SK-N-SH (cell line): ENCODE measurements at regions not wholly inside any gene's neighbourhood (a gene's known extent, or its start where the extent isn't known, plus 50 kb on each side); places are given as distances from the start of the nearest gene placed in this dataset.

Experiments used
- CTCF ChIA-PET: fragments of 300-600, 350-600 bp; formaldehyde crosslinking; extraction: SDS; loops from one replicate; lab custom pipeline; 2021; lab: Yijun Ruan, JAX
- POLR2A ChIA-PET: fragments of 350-600 bp; sonication (Branson Sonifier 250); formaldehyde crosslinking; extraction: SDS; loops from one replicate; lab custom pipeline; 2020; ENCODE audit warnings: antibody characterized with exemption, inconsistent platforms; lab: Yijun Ruan, JAX
- DNase-seq: peaks from one replicate; pipeline ENCODE4 v3.0.0; 2012
- H2AFZ ChIP-seq: fragments of 200-600 bp; sonication (generic); 2 replicates; pipeline ENCODE4 v1.8.1; 2016; ENCODE audit warnings: antibody characterized with exemption, mild to moderate bottlenecking, low read depth
- H3F3A ChIP-seq: fragments of 200-600 bp; sonication (generic); replicated peaks from 2 replicates; pipeline ENCODE3; 2016; ENCODE audit warnings: antibody characterized with exemption, mild to moderate bottlenecking; ENCODE audit not compliant: insufficient read depth
- H3K27ac ChIP-seq, 2 experiments: fragments of 200-500 bp in 1 of 2; fragments of 200-600 bp in 1 of 2; sonication (Bioruptor generic) in 1 of 2; sonication (generic), shearing (Covaris generic) in 1 of 2; 2 replicates each; pipeline versions ENCODE4 v1.5.1 to v1.6.1; 2014 to 2016; ENCODE audit warnings: low read depth in 2 of 2, inconsistent platforms in 1 of 2, low read length in 1 of 2, mild to moderate bottlenecking in 1 of 2, mixed read lengths in 1 of 2
- H3K27me3 ChIP-seq: fragments of 200-600 bp; sonication (generic), shearing (Covaris generic); 2 replicates; pipeline ENCODE4 v1.6.1; 2016; ENCODE audit warnings: mixed run types; ENCODE audit not compliant: insufficient read depth
- H3K36me3 ChIP-seq, 2 experiments: fragments of 200-500 bp in 1 of 2; fragments of 200-600 bp in 1 of 2; sonication (Bioruptor generic) in 1 of 2; sonication (generic) in 1 of 2; replicated peaks in 1 of 2; 2 replicates each; pipeline versions ENCODE3 to v1.5.1; 2014 to 2016; ENCODE audit warnings: low read length in 1 of 2, mild to moderate bottlenecking in 1 of 2; ENCODE audit not compliant: insufficient read depth in 2 of 2, control insufficient read depth in 1 of 2
- H3K4me1 ChIP-seq, 2 experiments: fragments of 200-500 bp in 1 of 2; fragments of 200-600 bp in 1 of 2; sonication (Bioruptor generic) in 1 of 2; sonication (generic), shearing (Covaris generic) in 1 of 2; 2 replicates each; pipeline versions ENCODE4 v1.5.1 to v1.6.1; 2014 to 2016; ENCODE audit warnings: low read depth in 1 of 2, low read length in 1 of 2, mixed run types in 1 of 2; ENCODE audit not compliant: insufficient read depth in 2 of 2, control insufficient read depth in 1 of 2
- H3K4me2 ChIP-seq: fragments of 200-600 bp; sonication (generic), shearing (Covaris generic); 2 replicates; pipeline ENCODE4 v1.6.1; 2017; ENCODE audit warnings: mixed run types
- H3K4me3 ChIP-seq, 2 experiments: fragments of 200-500 bp in 1 of 2; fragments of 200-600 bp in 1 of 2; sonication (Bioruptor generic) in 1 of 2; sonication (generic), shearing (Covaris generic) in 1 of 2; 2 replicates each; pipeline versions ENCODE4 v1.5.1 to v1.8.1; 2014 to 2016; ENCODE audit warnings: low read depth in 2 of 2, inconsistent platforms in 1 of 2, low read length in 1 of 2, mild to moderate bottlenecking in 1 of 2, mixed read lengths in 1 of 2, moderate library complexity in 1 of 2
- H3K79me2 ChIP-seq: fragments of 200-600 bp; sonication (generic); 2 replicates; pipeline ENCODE4 v1.8.1; 2017; ENCODE audit warnings: mild to moderate bottlenecking; ENCODE audit not compliant: insufficient read depth
- H3K9ac ChIP-seq: fragments of 200-600 bp; sonication (generic); 2 replicates; pipeline ENCODE4 v1.6.1; 2017; ENCODE audit warnings: mixed run types
- H3K9me2 ChIP-seq: fragments of 200-600 bp; sonication (generic); 2 replicates; pipeline ENCODE4 v1.6.1; 2017; ENCODE audit warnings: mixed run types
- H3K9me3 ChIP-seq: fragments of 200-600 bp; sonication (generic); 2 replicates; pipeline ENCODE4 v1.6.1; 2017; ENCODE audit warnings: mixed run types, mild to moderate bottlenecking, moderate library complexity
- H4K20me1 ChIP-seq: fragments of 200-600 bp; sonication (generic); 2 replicates; pipeline ENCODE4 v1.6.1; 2017; ENCODE audit warnings: mild to moderate bottlenecking, mixed run types; ENCODE audit not compliant: insufficient read depth
- FOXM1 ChIP-seq: IDR thresholded peaks from 2 replicates; pipeline ENCODE4 v1.4.0; 2012; ENCODE audit warnings: low read depth, mild to moderate bottlenecking
- GABPA ChIP-seq: IDR thresholded peaks from 2 replicates; pipeline ENCODE4 v1.4.0; 2012; ENCODE audit warnings: low read depth, mild to moderate bottlenecking
- GATA2 ChIP-seq: sonication (generic); formaldehyde crosslinking; IDR thresholded peaks from 2 replicates; pipeline ENCODE4 v1.5.0; 2020; ENCODE audit warnings: mild to moderate bottlenecking, missing genetic modification reagents
- MXI1 ChIP-seq: IDR thresholded peaks from 2 replicates; pipeline ENCODE4 v1.6.1; 2012; ENCODE audit warnings: mild to moderate bottlenecking, low read depth, low read length, improper control_type of control experiment
- NRF1 ChIP-seq: IDR thresholded peaks from 2 replicates; pipeline ENCODE4 v1.6.1; 2012; ENCODE audit warnings: low read depth, mild to moderate bottlenecking, low read length
- POLR2AphosphoS5 ChIP-seq: IDR thresholded peaks from 2 replicates; pipeline ENCODE4 v1.6.1; 2012; ENCODE audit warnings: low read depth, low read length
- RAD21 ChIP-seq: IDR thresholded peaks from 2 replicates; pipeline ENCODE4 v1.6.1; 2012; ENCODE audit warnings: mild to moderate bottlenecking, low read length
- RCOR1 ChIP-seq: fragments of 150-350 bp; IDR thresholded peaks from 2 replicates; pipeline ENCODE4 v1.6.1; 2017; ENCODE audit warnings: antibody characterized with exemption, low read length
- RFX5 ChIP-seq: IDR thresholded peaks from 2 replicates; pipeline ENCODE4 v1.6.1; 2012; ENCODE audit warnings: mild to moderate bottlenecking, improper control_type of control experiment, low read length
- RXRA ChIP-seq: IDR thresholded peaks from 2 replicates; pipeline ENCODE4 v1.4.0; 2012; ENCODE audit warnings: low read depth, mild to moderate bottlenecking, borderline replicate concordance
- SIN3A ChIP-seq: IDR thresholded peaks from 2 replicates; pipeline ENCODE4 v1.6.1; 2012; ENCODE audit warnings: low read depth, mild to moderate bottlenecking, low read length, moderate library complexity, borderline replicate concordance
- TAF1 ChIP-seq: IDR thresholded peaks from 2 replicates; pipeline ENCODE4 v1.6.1; 2012; ENCODE audit warnings: low read depth, mild to moderate bottlenecking, low read length, moderate library complexity, borderline replicate concordance
- TCF12 ChIP-seq: IDR thresholded peaks from 2 replicates; pipeline ENCODE4 v1.4.0; 2012
- YY1 ChIP-seq: IDR thresholded peaks from 2 replicates; pipeline ENCODE4 v1.4.0; 2012; ENCODE audit warnings: low read depth, mild to moderate bottlenecking
- TF ChIP-seq, protein P1 (sequence below): fragments of 200-600 bp; sonication (generic); IDR thresholded peaks from 2 replicates; pipeline ENCODE4 v1.6.1; 2017; ENCODE audit warnings: antibody characterized with exemption, mild to moderate bottlenecking, moderate library complexity
- TF ChIP-seq, protein P2 (sequence below): IDR thresholded peaks from 2 replicates; pipeline ENCODE4 v1.4.0; 2012; ENCODE audit warnings: low read depth, borderline replicate concordance
- TF ChIP-seq, protein P3 (sequence below): IDR thresholded peaks from 2 replicates; pipeline ENCODE4 v1.4.0; 2012; ENCODE audit warnings: low read depth, borderline replicate concordance
- TF ChIP-seq, protein P4 (sequence below): IDR thresholded peaks from 2 replicates; pipeline ENCODE4; 2012
- TF ChIP-seq, protein P5 (sequence below): IDR thresholded peaks from 2 replicates; pipeline ENCODE4 v1.6.1; 2012; ENCODE audit warnings: mild to moderate bottlenecking, low read depth, low read length, moderate library complexity

DNA sequence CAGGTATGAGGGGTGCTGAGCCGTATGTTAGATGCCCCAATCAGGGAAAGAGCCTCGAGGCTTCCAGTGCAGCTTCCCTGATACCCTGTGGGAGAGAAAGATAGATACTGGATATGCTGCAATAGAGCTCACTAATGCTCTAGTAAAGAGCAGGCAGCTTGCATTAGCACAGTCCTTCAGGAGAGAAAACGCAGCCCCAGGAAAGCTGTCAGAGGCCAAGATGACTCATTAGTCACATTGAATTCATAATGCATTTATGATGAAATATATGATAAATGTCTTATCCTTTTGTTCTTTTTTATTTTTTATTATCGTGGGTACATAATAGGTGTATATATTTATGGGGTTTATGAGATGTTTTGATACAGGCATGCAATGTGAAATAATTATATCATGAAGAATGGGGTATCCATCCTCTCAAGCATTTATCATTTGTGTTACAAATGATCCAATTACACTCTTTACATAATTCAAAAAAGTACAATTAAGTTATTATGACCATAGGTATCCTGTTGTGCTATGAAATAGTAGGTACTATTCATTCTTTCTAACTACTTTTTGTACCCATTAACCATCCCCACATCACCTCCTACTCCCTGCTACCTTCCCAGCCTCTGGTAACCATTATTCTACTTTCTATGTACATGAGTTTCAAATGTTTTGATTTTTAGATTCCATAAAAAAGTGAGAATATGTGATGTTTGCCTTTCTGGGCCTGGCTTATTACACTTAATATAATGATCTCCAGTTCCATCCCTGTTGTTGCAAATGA is 94.5 kb upstream of the TOP3B start (continued):
- TF ChIP-seq POLR2AphosphoS5 (no peak), RCOR1 (no peak), YY1 (no peak), NRF1 (no peak), RFX5 (no peak), RXRA (no peak), FOXM1 (no peak), TAF1 (no peak), GABPA (no peak), SIN3A (no peak), MXI1 (no peak), GATA2 (CRISPR knock-in tag) (no peak)
- TF ChIP-seq, protein P1, sequence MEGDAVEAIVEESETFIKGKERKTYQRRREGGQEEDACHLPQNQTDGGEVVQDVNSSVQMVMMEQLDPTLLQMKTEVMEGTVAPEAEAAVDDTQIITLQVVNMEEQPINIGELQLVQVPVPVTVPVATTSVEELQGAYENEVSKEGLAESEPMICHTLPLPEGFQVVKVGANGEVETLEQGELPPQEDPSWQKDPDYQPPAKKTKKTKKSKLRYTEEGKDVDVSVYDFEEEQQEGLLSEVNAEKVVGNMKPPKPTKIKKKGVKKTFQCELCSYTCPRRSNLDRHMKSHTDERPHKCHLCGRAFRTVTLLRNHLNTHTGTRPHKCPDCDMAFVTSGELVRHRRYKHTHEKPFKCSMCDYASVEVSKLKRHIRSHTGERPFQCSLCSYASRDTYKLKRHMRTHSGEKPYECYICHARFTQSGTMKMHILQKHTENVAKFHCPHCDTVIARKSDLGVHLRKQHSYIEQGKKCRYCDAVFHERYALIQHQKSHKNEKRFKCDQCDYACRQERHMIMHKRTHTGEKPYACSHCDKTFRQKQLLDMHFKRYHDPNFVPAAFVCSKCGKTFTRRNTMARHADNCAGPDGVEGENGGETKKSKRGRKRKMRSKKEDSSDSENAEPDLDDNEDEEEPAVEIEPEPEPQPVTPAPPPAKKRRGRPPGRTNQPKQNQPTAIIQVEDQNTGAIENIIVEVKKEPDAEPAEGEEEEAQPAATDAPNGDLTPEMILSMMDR: no peak
- TF ChIP-seq, protein P2, sequence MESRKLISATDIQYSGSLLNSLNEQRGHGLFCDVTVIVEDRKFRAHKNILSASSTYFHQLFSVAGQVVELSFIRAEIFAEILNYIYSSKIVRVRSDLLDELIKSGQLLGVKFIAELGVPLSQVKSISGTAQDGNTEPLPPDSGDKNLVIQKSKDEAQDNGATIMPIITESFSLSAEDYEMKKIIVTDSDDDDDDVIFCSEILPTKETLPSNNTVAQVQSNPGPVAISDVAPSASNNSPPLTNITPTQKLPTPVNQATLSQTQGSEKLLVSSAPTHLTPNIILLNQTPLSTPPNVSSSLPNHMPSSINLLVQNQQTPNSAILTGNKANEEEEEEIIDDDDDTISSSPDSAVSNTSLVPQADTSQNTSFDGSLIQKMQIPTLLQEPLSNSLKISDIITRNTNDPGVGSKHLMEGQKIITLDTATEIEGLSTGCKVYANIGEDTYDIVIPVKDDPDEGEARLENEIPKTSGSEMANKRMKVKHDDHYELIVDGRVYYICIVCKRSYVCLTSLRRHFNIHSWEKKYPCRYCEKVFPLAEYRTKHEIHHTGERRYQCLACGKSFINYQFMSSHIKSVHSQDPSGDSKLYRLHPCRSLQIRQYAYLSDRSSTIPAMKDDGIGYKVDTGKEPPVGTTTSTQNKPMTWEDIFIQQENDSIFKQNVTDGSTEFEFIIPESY: no peak
- TF ChIP-seq, protein P3, sequence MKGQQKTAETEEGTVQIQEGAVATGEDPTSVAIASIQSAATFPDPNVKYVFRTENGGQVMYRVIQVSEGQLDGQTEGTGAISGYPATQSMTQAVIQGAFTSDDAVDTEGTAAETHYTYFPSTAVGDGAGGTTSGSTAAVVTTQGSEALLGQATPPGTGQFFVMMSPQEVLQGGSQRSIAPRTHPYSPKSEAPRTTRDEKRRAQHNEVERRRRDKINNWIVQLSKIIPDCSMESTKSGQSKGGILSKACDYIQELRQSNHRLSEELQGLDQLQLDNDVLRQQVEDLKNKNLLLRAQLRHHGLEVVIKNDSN: no peak
- TF ChIP-seq, all 33 proteins: peak for 5

DNA sequence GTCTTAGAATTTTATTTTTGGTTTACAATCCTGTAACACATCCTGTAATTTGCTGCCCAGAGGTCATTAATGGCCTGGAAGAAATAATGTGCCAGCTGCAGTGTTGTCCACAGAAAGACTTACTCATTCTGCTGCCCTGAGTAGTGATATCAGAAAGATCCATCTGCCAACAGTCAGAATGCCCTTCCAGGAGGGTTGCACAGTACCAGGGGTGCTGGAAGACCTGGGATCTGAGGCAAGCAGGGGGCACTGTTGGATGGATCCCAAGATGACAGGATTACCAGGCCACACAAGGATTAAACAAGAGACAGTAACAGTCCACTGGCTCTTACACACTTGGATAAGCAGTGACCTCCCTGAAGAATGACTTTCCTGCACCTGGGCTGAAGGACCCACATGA is 93.8 kb upstream of the TOP3B start:
- Histone ChIP-seq H3K27ac (peak overlapping the region in 1 of 2 experiments; percentile 8; a peak in 2 of 4 replicates), H3K4me3 (no peak overlapping the region), H3K9me3 (no peaks in the 10 kb centered on the region), H3K9ac (no peak overlapping the region), H4K20me1 (no peaks in the 10 kb centered on the region), H3K36me3 (no peaks in the 10 kb centered on the region), H3K4me2 (peak overlapping the region; percentile 12; the same call in 1 of the 2 replicates), H3K79me2 (no peaks in the 10 kb centered on the region), H2AFZ (no peak overlapping the region), H3K4me1 (peaks cover 0 to 8% of the 10 kb centered on the region in 2 experiments; a peak in 2 of 4 replicates), H3F3A (no peaks in the 10 kb centered on the region), H3K27me3 (peaks cover 8% of the 10 kb centered on the region; the same call in 1 of the 2 replicates), H3K9me2 (no peaks in the 10 kb centered on the region)
- peak; percentile 36 for DNase-seq
- ChIA-PET POLR2A (no interaction called here), CTCF (interaction anchor here (1.1 kb wide), 1 partner anchor 9 kb away, joined by 3 read pairs; no protein-coding TSS in a partner anchor)
- TF ChIP-seq, protein P4, sequence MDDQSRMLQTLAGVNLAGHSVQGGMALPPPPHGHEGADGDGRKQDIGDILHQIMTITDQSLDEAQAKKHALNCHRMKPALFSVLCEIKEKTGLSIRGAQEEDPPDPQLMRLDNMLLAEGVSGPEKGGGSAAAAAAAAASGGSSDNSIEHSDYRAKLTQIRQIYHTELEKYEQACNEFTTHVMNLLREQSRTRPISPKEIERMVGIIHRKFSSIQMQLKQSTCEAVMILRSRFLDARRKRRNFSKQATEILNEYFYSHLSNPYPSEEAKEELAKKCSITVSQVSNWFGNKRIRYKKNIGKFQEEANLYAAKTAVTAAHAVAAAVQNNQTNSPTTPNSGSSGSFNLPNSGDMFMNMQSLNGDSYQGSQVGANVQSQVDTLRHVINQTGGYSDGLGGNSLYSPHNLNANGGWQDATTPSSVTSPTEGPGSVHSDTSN: peak; percentile 28; the same call in 1 of the 2 replicates
- TF ChIP-seq, protein P5, sequence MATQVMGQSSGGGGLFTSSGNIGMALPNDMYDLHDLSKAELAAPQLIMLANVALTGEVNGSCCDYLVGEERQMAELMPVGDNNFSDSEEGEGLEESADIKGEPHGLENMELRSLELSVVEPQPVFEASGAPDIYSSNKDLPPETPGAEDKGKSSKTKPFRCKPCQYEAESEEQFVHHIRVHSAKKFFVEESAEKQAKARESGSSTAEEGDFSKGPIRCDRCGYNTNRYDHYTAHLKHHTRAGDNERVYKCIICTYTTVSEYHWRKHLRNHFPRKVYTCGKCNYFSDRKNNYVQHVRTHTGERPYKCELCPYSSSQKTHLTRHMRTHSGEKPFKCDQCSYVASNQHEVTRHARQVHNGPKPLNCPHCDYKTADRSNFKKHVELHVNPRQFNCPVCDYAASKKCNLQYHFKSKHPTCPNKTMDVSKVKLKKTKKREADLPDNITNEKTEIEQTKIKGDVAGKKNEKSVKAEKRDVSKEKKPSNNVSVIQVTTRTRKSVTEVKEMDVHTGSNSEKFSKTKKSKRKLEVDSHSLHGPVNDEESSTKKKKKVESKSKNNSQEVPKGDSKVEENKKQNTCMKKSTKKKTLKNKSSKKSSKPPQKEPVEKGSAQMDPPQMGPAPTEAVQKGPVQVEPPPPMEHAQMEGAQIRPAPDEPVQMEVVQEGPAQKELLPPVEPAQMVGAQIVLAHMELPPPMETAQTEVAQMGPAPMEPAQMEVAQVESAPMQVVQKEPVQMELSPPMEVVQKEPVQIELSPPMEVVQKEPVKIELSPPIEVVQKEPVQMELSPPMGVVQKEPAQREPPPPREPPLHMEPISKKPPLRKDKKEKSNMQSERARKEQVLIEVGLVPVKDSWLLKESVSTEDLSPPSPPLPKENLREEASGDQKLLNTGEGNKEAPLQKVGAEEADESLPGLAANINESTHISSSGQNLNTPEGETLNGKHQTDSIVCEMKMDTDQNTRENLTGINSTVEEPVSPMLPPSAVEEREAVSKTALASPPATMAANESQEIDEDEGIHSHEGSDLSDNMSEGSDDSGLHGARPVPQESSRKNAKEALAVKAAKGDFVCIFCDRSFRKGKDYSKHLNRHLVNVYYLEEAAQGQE: no peak
- TF ChIP-seq TCF12 (peak; percentile 51; the same call in 1 of the 2 replicates), RAD21 (0 out of 2 replicates have a peak, but pooled peaks have one; percentile 8)
- TF ChIP-seq, protein P2: no peak
